GM12878 (cell line): ENCODE measurements at regions not wholly inside any gene's neighbourhood (a gene's known extent, or its start where the extent isn't known, plus 50 kb on each side); places are given as distances from the start of the nearest gene placed in this dataset.

Experiments
- CBX5 ChIP-seq: sonication (generic); IDR thresholded peaks from 2 replicates; pipeline ENCODE4 v1.6.1; 2016; ENCODE audit warnings: low read depth, moderate library complexity, mild to moderate bottlenecking, inconsistent platforms
- EZH2 ChIP-seq: IDR thresholded peaks from 2 replicates; pipeline ENCODE4 v1.6.1; 2012; ENCODE audit warnings: low read depth, mild to moderate bottlenecking, control low read depth, inconsistent platforms, low read length, borderline replicate concordance; ENCODE audit not compliant: control insufficient read depth
- POLR2A ChIP-seq: IDR thresholded peaks from 2 replicates; pipeline ENCODE4 v1.6.1; 2011; ENCODE audit warnings: low read depth, mild to moderate bottlenecking, low read length
- POLR2AphosphoS5 ChIP-seq: IDR thresholded peaks from 2 replicates; pipeline ENCODE4 v1.6.1; 2011; ENCODE audit warnings: mild to moderate bottlenecking, low read length, inconsistent platforms
- SIN3A ChIP-seq: IDR thresholded peaks from 2 replicates; pipeline ENCODE4 v1.6.1; 2012; ENCODE audit warnings: low read depth, low read length, improper control_type of control experiment
- SRF ChIP-seq, 2 experiments: IDR thresholded peaks; 2 replicates each; pipeline ENCODE4 v1.6.1; 2011; ENCODE audit warnings: low read depth in 2 of 2, low read length in 2 of 2, mild to moderate bottlenecking in 1 of 2, moderate library complexity in 1 of 2
- TF ChIP-seq, protein P1 (sequence below), 3 experiments: IDR thresholded peaks in 2 of 3; conservative IDR thresholded peaks in 1 of 3; 2 replicates each; pipeline ENCODE4 v1.5.1; 2011; ENCODE audit warnings: low read depth in 3 of 3, low read length in 3 of 3, mild to moderate bottlenecking in 3 of 3, control low read depth in 2 of 3, moderate library complexity in 2 of 3, inconsistent platforms in 1 of 3, mixed read lengths in 1 of 3; ENCODE audit not compliant: control insufficient read depth in 2 of 3, insufficient read depth in 1 of 3; ENCODE audit errors: extremely low read depth in 1 of 3
- TF ChIP-seq, protein P2 (sequence below): IDR thresholded peaks from 2 replicates; pipeline ENCODE4 v1.6.1; 2012; ENCODE audit warnings: low read depth, low read length, improper control_type of control experiment
- TF ChIP-seq, protein P3 (sequence below): fragments of 450-650 bp; conservative IDR thresholded peaks from 2 replicates; pipeline ENCODE4 v1.6.1; 2017; ENCODE audit warnings: mild to moderate bottlenecking, moderate library complexity
- TF ChIP-seq, protein P4 (sequence below): fragments of 450-650 bp; IDR thresholded peaks from 2 replicates; pipeline ENCODE4 v1.6.1; 2018; ENCODE audit warnings: mild to moderate bottlenecking, low read depth, moderate library complexity; ENCODE audit not compliant: partially characterized antibody

DNA sequence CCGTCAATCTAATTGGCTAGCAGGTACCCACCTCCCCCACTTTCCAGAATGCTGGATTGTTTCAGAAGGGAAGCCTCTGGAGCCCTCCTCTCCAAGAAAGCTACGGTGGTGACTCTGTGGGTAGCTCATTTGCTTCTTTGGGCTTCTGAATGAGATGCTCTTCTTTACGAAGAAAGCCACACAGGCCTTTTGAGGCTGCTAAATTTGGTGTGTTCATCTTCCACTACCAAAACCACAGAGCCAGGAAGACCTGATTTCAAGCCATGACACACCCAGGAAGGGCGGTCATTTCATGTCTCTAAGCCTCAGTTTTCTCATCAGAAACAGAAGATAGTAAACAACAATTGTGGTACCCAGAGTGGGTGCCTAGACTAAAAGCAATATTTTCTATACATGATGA is 901.2 kb downstream of the KCNMA1 start:
- TF ChIP-seq CBX5 (no peak), POLR2AphosphoS5 (no peak), SRF (IDR thresholded peaks at IDR 0.05; ENCODE audit: low read depth in 2 of 2, low read length in 2 of 2) (no peak), SIN3A (no peak), POLR2A (no peak), EZH2 (no peak)
- TF ChIP-seq, protein P1, sequence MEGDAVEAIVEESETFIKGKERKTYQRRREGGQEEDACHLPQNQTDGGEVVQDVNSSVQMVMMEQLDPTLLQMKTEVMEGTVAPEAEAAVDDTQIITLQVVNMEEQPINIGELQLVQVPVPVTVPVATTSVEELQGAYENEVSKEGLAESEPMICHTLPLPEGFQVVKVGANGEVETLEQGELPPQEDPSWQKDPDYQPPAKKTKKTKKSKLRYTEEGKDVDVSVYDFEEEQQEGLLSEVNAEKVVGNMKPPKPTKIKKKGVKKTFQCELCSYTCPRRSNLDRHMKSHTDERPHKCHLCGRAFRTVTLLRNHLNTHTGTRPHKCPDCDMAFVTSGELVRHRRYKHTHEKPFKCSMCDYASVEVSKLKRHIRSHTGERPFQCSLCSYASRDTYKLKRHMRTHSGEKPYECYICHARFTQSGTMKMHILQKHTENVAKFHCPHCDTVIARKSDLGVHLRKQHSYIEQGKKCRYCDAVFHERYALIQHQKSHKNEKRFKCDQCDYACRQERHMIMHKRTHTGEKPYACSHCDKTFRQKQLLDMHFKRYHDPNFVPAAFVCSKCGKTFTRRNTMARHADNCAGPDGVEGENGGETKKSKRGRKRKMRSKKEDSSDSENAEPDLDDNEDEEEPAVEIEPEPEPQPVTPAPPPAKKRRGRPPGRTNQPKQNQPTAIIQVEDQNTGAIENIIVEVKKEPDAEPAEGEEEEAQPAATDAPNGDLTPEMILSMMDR (IDR thresholded peaks at IDR 0.05 in 2 of 3, conservative IDR thresholded peaks at IDR 0.05 in 1 of 3; ENCODE audit: control insufficient read depth in 2 of 3, extremely low read depth in 1 of 3, insufficient read depth in 1 of 3, low read depth in 3 of 3, low read length in 3 of 3), result no peak
- TF ChIP-seq, protein P2, sequence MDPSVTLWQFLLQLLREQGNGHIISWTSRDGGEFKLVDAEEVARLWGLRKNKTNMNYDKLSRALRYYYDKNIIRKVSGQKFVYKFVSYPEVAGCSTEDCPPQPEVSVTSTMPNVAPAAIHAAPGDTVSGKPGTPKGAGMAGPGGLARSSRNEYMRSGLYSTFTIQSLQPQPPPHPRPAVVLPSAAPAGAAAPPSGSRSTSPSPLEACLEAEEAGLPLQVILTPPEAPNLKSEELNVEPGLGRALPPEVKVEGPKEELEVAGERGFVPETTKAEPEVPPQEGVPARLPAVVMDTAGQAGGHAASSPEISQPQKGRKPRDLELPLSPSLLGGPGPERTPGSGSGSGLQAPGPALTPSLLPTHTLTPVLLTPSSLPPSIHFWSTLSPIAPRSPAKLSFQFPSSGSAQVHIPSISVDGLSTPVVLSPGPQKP, result no peak
- TF ChIP-seq, protein P3, sequence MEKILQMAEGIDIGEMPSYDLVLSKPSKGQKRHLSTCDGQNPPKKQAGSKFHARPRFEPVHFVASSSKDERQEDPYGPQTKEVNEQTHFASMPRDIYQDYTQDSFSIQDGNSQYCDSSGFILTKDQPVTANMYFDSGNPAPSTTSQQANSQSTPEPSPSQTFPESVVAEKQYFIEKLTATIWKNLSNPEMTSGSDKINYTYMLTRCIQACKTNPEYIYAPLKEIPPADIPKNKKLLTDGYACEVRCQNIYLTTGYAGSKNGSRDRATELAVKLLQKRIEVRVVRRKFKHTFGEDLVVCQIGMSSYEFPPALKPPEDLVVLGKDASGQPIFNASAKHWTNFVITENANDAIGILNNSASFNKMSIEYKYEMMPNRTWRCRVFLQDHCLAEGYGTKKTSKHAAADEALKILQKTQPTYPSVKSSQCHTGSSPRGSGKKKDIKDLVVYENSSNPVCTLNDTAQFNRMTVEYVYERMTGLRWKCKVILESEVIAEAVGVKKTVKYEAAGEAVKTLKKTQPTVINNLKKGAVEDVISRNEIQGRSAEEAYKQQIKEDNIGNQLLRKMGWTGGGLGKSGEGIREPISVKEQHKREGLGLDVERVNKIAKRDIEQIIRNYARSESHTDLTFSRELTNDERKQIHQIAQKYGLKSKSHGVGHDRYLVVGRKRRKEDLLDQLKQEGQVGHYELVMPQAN, result no peak
- TF ChIP-seq, protein P4, sequence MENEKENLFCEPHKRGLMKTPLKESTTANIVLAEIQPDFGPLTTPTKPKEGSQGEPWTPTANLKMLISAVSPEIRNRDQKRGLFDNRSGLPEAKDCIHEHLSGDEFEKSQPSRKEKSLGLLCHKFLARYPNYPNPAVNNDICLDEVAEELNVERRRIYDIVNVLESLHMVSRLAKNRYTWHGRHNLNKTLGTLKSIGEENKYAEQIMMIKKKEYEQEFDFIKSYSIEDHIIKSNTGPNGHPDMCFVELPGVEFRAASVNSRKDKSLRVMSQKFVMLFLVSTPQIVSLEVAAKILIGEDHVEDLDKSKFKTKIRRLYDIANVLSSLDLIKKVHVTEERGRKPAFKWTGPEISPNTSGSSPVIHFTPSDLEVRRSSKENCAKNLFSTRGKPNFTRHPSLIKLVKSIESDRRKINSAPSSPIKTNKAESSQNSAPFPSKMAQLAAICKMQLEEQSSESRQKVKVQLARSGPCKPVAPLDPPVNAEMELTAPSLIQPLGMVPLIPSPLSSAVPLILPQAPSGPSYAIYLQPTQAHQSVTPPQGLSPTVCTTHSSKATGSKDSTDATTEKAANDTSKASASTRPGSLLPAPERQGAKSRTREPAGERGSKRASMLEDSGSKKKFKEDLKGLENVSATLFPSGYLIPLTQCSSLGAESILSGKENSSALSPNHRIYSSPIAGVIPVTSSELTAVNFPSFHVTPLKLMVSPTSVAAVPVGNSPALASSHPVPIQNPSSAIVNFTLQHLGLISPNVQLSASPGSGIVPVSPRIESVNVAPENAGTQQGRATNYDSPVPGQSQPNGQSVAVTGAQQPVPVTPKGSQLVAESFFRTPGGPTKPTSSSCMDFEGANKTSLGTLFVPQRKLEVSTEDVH, result no peak
